Neural cell (in vitro differentiated cells): ENCODE measurements at regions not wholly inside any gene's neighbourhood (a gene's known extent, or its start where the extent isn't known, plus 50 kb on each side); places are given as distances from the start of the nearest gene placed in this dataset.

Source experiments
- H2AFZ ChIP-seq: fragments of 200-600, 300-800 bp; sonication (generic), shearing (Covaris generic); 2 replicates; pipeline ENCODE4 v1.6.0; 2014; ENCODE audit warnings: low read depth, mild to moderate bottlenecking, antibody characterized with exemption, low read length, moderate library complexity
- H3F3A ChIP-seq: fragments of 200-600 bp; shearing (Covaris generic); 2 replicates; pipeline ENCODE4 v1.6.1; 2016; ENCODE audit warnings: mild to moderate bottlenecking, moderate library complexity, mixed read lengths, antibody characterized with exemption, low read length; ENCODE audit not compliant: insufficient read depth, poor library complexity, severe bottlenecking
- H3K27ac ChIP-seq: fragments of 200-600, 300-800 bp; sonication (generic), shearing (Covaris generic); 2 replicates; pipeline ENCODE4 v1.5.1; 2014; ENCODE audit warnings: mild to moderate bottlenecking, low read length, moderate library complexity
- H3K27me3 ChIP-seq: fragments of 300-800, 200-600 bp; sonication (generic), shearing (Covaris generic); 2 replicates; pipeline ENCODE4 v1.6.0; 2014; ENCODE audit warnings: mild to moderate bottlenecking, low read depth, low read length, moderate library complexity; ENCODE audit not compliant: insufficient read depth
- H3K36me3 ChIP-seq: fragments of 300-800, 200-600 bp; sonication (generic), shearing (Covaris generic); 2 replicates; pipeline ENCODE4 v1.5.1; 2014; ENCODE audit warnings: mild to moderate bottlenecking, antibody characterized with exemption, low read length, moderate library complexity; ENCODE audit not compliant: insufficient read depth
- H3K4me2 ChIP-seq: fragments of 300-800, 200-600 bp; sonication (generic), shearing (Covaris generic); 2 replicates; pipeline ENCODE4 v1.6.0; 2014; ENCODE audit warnings: mild to moderate bottlenecking, low read length
- H3K4me3 ChIP-seq: fragments of 300-800, 200-600 bp; sonication (generic), shearing (Covaris generic); 2 replicates; pipeline ENCODE4 v1.5.1; 2014; ENCODE audit warnings: mild to moderate bottlenecking, low read length, moderate library complexity
- H3K79me2 ChIP-seq: fragments of 200-600 bp; shearing (Covaris generic); replicated peaks from 2 replicates; pipeline ENCODE4 v1.6.0; 2014; ENCODE audit warnings: mild to moderate bottlenecking, low read length, moderate library complexity; ENCODE audit not compliant: insufficient read depth
- H3K9ac ChIP-seq: fragments of 300-800, 200-600 bp; sonication (generic), shearing (Covaris generic); 2 replicates; pipeline ENCODE4 v1.6.1; 2016; ENCODE audit warnings: mild to moderate bottlenecking, low read length, mixed read lengths
- H3K9me2 ChIP-seq: fragments of 200-600 bp; shearing (Covaris generic); 2 replicates; pipeline ENCODE4 v1.6.1; 2016; ENCODE audit warnings: mild to moderate bottlenecking, low read length, mixed read lengths; ENCODE audit not compliant: insufficient read depth
- H3K9me3 ChIP-seq: fragments of 200-600, 300-800 bp; sonication (generic), shearing (Covaris generic); 2 replicates; pipeline ENCODE4 v1.6.1; 2016; ENCODE audit warnings: mild to moderate bottlenecking, mixed run types, low read length, moderate library complexity, mixed read lengths
- H4K20me1 ChIP-seq: fragments of 200-600 bp; shearing (Covaris generic); 2 replicates; pipeline ENCODE4 v1.6.1; 2016; ENCODE audit warnings: mild to moderate bottlenecking, mixed run types; ENCODE audit not compliant: insufficient read depth
- CTCF ChIP-seq: fragments of 450-650 bp; IDR thresholded peaks from 2 replicates; pipeline ENCODE4 v1.5.1; 2014; ENCODE audit warnings: antibody characterized with exemption, mild to moderate bottlenecking, moderate library complexity; ENCODE audit not compliant: poor library complexity, severe bottlenecking
- EP300 ChIP-seq: fragments of 450-650 bp; conservative IDR thresholded peaks from 2 replicates; pipeline ENCODE4 v1.6.1; 2014; ENCODE audit warnings: antibody characterized with exemption, mild to moderate bottlenecking, moderate library complexity; ENCODE audit not compliant: poor library complexity, severe bottlenecking
- EZH2 ChIP-seq: fragments of 200-600, 300-800 bp; shearing (Covaris generic), sonication (generic); IDR thresholded peaks from 2 replicates; pipeline ENCODE4 v1.6.1; 2014; ENCODE audit warnings: antibody characterized with exemption, low read length, borderline replicate concordance, mild to moderate bottlenecking; ENCODE audit not compliant: insufficient read depth, poor library complexity, severe bottlenecking
- MXI1 ChIP-seq: fragments of 450-650 bp; conservative IDR thresholded peaks from 2 replicates; pipeline ENCODE4 v1.6.1; 2014; ENCODE audit warnings: antibody characterized with exemption, mild to moderate bottlenecking; ENCODE audit not compliant: poor library complexity, severe bottlenecking
- RAD21 ChIP-seq: fragments of 450-650 bp; conservative IDR thresholded peaks from 2 replicates; pipeline ENCODE4 v1.6.1; 2014; ENCODE audit warnings: antibody characterized with exemption, mild to moderate bottlenecking, moderate library complexity
- REST ChIP-seq: IDR thresholded peaks from 2 replicates; pipeline ENCODE4 v1.6.1; 2012; ENCODE audit warnings: borderline replicate concordance
- SMC3 ChIP-seq: fragments of 450-650 bp; conservative IDR thresholded peaks from 2 replicates; pipeline ENCODE4 v1.6.1; 2014; ENCODE audit warnings: antibody characterized with exemption, mild to moderate bottlenecking, moderate library complexity; ENCODE audit not compliant: poor library complexity
- TAF1 ChIP-seq: IDR thresholded peaks from 2 replicates; pipeline ENCODE4 v1.6.1; 2012; ENCODE audit warnings: low read depth

- no peaks in the 10 kb centered on the region for H3K9me2 ChIP-seq
- no peaks in the 10 kb centered on the region for H3F3A ChIP-seq
- no peaks in the 10 kb centered on the region for H4K20me1 ChIP-seq
- no peak overlapping the region for H3K9ac ChIP-seq
- no peaks in the 10 kb centered on the region for H3K27me3 ChIP-seq
- H3K4me3 ChIP-seq = no peak overlapping the region
- TF ChIP-seq EP300 = no peak
- no peak for TF ChIP-seq EZH2
- no peak for TF ChIP-seq RAD21
- no peak for TF ChIP-seq REST
- no peak overlapping the region for H3K27ac ChIP-seq
- H3K36me3 ChIP-seq = no peaks in the 10 kb centered on the region
- H3K79me2 ChIP-seq = no peaks in the 10 kb centered on the region
- no peaks in the 10 kb centered on the region for H3K9me3 ChIP-seq
- no peak overlapping the region for H2AFZ ChIP-seq
- no peak overlapping the region for H3K4me2 ChIP-seq
Observed at GRCh38 chr13:53821632-53822031, 793.0 kb downstream of the OLFM4 start.

GRCh38 chr13:53822136-53822535 is 793.5 kb downstream of the OLFM4 start:
- H3K4me3 ChIP-seq = no peak overlapping the region
- H3K4me2 ChIP-seq = no peak overlapping the region
- H3K36me3 ChIP-seq = no peaks in the 10 kb centered on the region
- H3K79me2 ChIP-seq = no peaks in the 10 kb centered on the region
- H3K9me2 ChIP-seq = no peaks in the 10 kb centered on the region
- no peaks in the 10 kb centered on the region for H4K20me1 ChIP-seq
- no peak for TF ChIP-seq EP300
- no peak for TF ChIP-seq MXI1
- no peak for TF ChIP-seq SMC3
- no peak for TF ChIP-seq CTCF
- TF ChIP-seq TAF1 = no peak
- TF ChIP-seq REST = no peak
- H2AFZ ChIP-seq = no peak overlapping the region
- no peaks in the 10 kb centered on the region for H3K27me3 ChIP-seq
- H3F3A ChIP-seq = no peaks in the 10 kb centered on the region
- H3K9ac ChIP-seq = no peak overlapping the region
- no peaks in the 10 kb centered on the region for H3K9me3 ChIP-seq
- no peak overlapping the region for H3K27ac ChIP-seq
